GM19238 (cell line): ENCODE measurements at regions not wholly inside any gene's neighbourhood (a gene's known extent, or its start where the extent isn't known, plus 50 kb on each side); places are given as distances from the start of the nearest gene placed in this dataset.

Source experiments
- DNase-seq: peaks from one replicate; pipeline ENCODE4 v3.0.0; 2011; ENCODE audit warnings: low spot score; ENCODE audit not compliant: insufficient read length

GRCh38 chr10:78184851-78185692 lies 151.4 kb downstream of the RPS24 start:
- no peak for DNase-seq

GRCh38 chr10:78185693-78186055 lies 152.0 kb downstream of the RPS24 start:
- DNase-seq, result no peak

GRCh38 chr10:78186572-78186971 lies 152.9 kb downstream of the RPS24 start:
- DNase-seq, result no peak

- no peak for DNase-seq
These were observed 153.7 kb downstream of the RPS24 start for GRCh38 chr10:78187371-78187770.

GRCh38 chr10:78188446-78188845 lies 154.8 kb downstream of the RPS24 start:
- DNase-seq, result no peak

GRCh38 chr10:78190051-78190825 lies 156.6 kb downstream of the RPS24 start:
- no peak for DNase-seq

GRCh38 chr10:78191301-78191700 lies 157.6 kb downstream of the RPS24 start:
- DNase-seq, result no peak

- no peak for DNase-seq
These were observed 159.5 kb downstream of the RPS24 start for GRCh38 chr10:78193189-78193588.

GRCh38 chr10:78194050-78194449 lies 160.4 kb downstream of the RPS24 start:
- DNase-seq, result no peak

GRCh38 chr10:78194539-78195402 lies 161.1 kb downstream of the RPS24 start:
- DNase-seq, result no peak

GRCh38 chr10:78196396-78196795 lies 162.7 kb downstream of the RPS24 start:
- no peak for DNase-seq

- DNase-seq, result no peak
These were observed 163.3 kb downstream of the RPS24 start for GRCh38 chr10:78196964-78197363.

- no peak for DNase-seq
These were observed 164.1 kb downstream of the RPS24 start for GRCh38 chr10:78197628-78198272.

GRCh38 chr10:78199005-78199725 lies 165.5 kb downstream of the RPS24 start:
- DNase-seq, result no peak

- no peak for DNase-seq
These were observed 166.1 kb downstream of the RPS24 start for GRCh38 chr10:78199759-78200158.

- no peak for DNase-seq
These were observed 167.0 kb downstream of the RPS24 start for GRCh38 chr10:78200686-78201085.

- no peak for DNase-seq
These were observed 168.7 kb downstream of the RPS24 start for GRCh38 chr10:78202386-78202785.

GRCh38 chr10:78203915-78204818 lies 170.5 kb downstream of the RPS24 start:
- DNase-seq, result no peak

- DNase-seq, result no peak
These were observed 171.9 kb downstream of the RPS24 start for GRCh38 chr10:78205457-78206016.
